Keratinocyte (primary cell): ENCODE measurements at regions not wholly inside any gene's neighbourhood (a gene's known extent, or its start where the extent isn't known, plus 50 kb on each side); places are given as distances from the start of the nearest gene placed in this dataset.

ENCODE experiments used
- DNase-seq: peaks from one replicate; pipeline ENCODE4 v3.0.0-alpha.2; 2011; ENCODE audit warnings: low read depth, missing footprints, low spot score
- FAIRE-seq: peaks from 2 replicates; lab custom pipeline; 2011; peaks lifted over from hg19 to GRCh38; lab: Jason Lieb, UNC
- H2AFZ ChIP-seq: 2 replicates; pipeline ENCODE4 v1.6.0; 2012; ENCODE audit warnings: low read length, control low read depth, inconsistent platforms; ENCODE audit not compliant: control insufficient read depth
- H3K27ac ChIP-seq: 2 replicates; pipeline ENCODE4 v1.5.1; 2011; ENCODE audit warnings: low read length; ENCODE audit not compliant: control insufficient read depth, insufficient read depth
- H3K27me3 ChIP-seq: 3 replicates; pipeline ENCODE4 v1.6.0; 2011; ENCODE audit warnings: low read length; ENCODE audit not compliant: control insufficient read depth, insufficient read depth; ENCODE audit errors: extremely low read depth
- H3K36me3 ChIP-seq, 2 experiments: 2 replicates in 1 of 2; 3 replicates in 1 of 2; pipeline ENCODE4 v1.5.1; 2011; ENCODE audit warnings: low read length in 2 of 2, mild to moderate bottlenecking in 1 of 2; ENCODE audit not compliant: control insufficient read depth in 2 of 2, insufficient read depth in 2 of 2; ENCODE audit errors: extremely low read depth in 1 of 2
- H3K4me1 ChIP-seq: 3 replicates; pipeline ENCODE4 v1.5.1; 2011; ENCODE audit warnings: low read length; ENCODE audit not compliant: control insufficient read depth, insufficient read depth; ENCODE audit errors: extremely low read depth
- H3K4me2 ChIP-seq: 3 replicates; pipeline ENCODE4 v1.6.0; 2011; ENCODE audit warnings: low read depth, low read length; ENCODE audit not compliant: control insufficient read depth, insufficient read depth; ENCODE audit errors: extremely low read depth
- H3K4me3 ChIP-seq, 3 experiments: fragments of 200-600 bp in 1 of 3; sonication (generic) in 1 of 3; 2 replicates in 2 of 3; 3 replicates in 1 of 3; pipeline ENCODE4 v1.5.1; 2011 to 2016; ENCODE audit warnings: low read length in 3 of 3, mild to moderate bottlenecking in 3 of 3, control low read depth in 2 of 3, inconsistent platforms in 1 of 3, low read depth in 1 of 3, mixed read lengths in 1 of 3, mixed run types in 1 of 3, moderate library complexity in 1 of 3; ENCODE audit not compliant: control insufficient read depth in 2 of 3, insufficient read depth in 2 of 3; ENCODE audit errors: extremely low read depth in 1 of 3
- H3K79me2 ChIP-seq: 2 replicates; pipeline ENCODE4 v1.6.0; 2012; ENCODE audit warnings: low read length; ENCODE audit not compliant: control insufficient read depth, insufficient read depth
- H3K9ac ChIP-seq: 3 replicates; pipeline ENCODE4 v1.6.0; 2011; ENCODE audit warnings: low read length; ENCODE audit not compliant: control insufficient read depth, insufficient read depth; ENCODE audit errors: extremely low read depth
- H3K9me1 ChIP-seq: 3 replicates; pipeline ENCODE4 v1.6.0; 2011; ENCODE audit warnings: low read length; ENCODE audit not compliant: control insufficient read depth, insufficient read depth; ENCODE audit errors: extremely low read depth
- H3K9me3 ChIP-seq: 2 replicates; pipeline ENCODE4 v1.5.1; 2012; ENCODE audit warnings: low read depth, low read length; ENCODE audit not compliant: control insufficient read depth
- H4K20me1 ChIP-seq: 3 replicates; pipeline ENCODE4 v1.6.0; 2011; ENCODE audit warnings: low read length; ENCODE audit not compliant: control insufficient read depth, insufficient read depth; ENCODE audit errors: extremely low read depth
- EZH2 ChIP-seq: IDR thresholded peaks from one replicate; pipeline ENCODE4 v1.6.1; 2012; ENCODE audit warnings: inconsistent platforms, mild to moderate bottlenecking, low read length, moderate library complexity
- dilution Hi-C: fragments of 300-500 bp; cut with MboI; formaldehyde crosslinking; loops from one replicate; pipeline ENCODE4 v1.7.0; 2020; ENCODE audit warnings: low sequenced_read_pairs; ENCODE audit not compliant: extremely low pct_ligation_motif_present
- TF ChIP-seq, protein P1 (sequence below), 3 experiments: IDR thresholded peaks in 1 of 3; conservative IDR thresholded peaks in 1 of 3; optimal IDR thresholded peaks in 1 of 3; 2 replicates in 2 of 3; 3 replicates in 1 of 3; pipeline versions ENCODE3 to v1.5.1; 2011; ENCODE audit warnings: low read length in 3 of 3, mild to moderate bottlenecking in 3 of 3, moderate library complexity in 2 of 3, control low read depth in 1 of 3, inconsistent platforms in 1 of 3; ENCODE audit not compliant: insufficient read depth in 2 of 3; ENCODE audit errors: extremely low read depth in 1 of 3

DNA sequence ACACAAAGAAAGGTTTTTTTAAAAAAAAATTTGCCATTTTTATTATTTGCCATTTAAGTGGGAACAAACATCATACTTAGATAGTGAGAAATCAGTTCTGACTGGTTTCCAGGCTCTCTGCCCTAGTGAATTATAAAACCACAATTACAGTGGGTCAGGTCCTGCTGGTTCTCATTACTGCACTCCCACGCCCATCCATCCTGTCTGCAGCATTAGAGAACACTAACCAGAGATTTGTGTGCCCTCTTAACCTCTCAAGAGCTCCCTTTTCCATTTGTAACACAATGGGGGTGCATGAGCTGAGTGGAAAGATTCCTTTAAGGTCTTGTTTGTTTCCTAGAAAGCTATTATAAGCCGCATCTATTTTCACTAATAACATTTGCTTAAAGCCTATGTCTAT is 489.3 kb downstream of the AMY1C start:
- H3K9me1 ChIP-seq = no peaks in the 10 kb centered on the region
- H3K9ac ChIP-seq = no peak overlapping the region
- H3K79me2 ChIP-seq = no peaks in the 10 kb centered on the region
- H3K27ac ChIP-seq = no peak overlapping the region
- H3K36me3 ChIP-seq = no peaks in the 10 kb centered on the region
- no peak for TF ChIP-seq EZH2
- TF ChIP-seq, protein P1, sequence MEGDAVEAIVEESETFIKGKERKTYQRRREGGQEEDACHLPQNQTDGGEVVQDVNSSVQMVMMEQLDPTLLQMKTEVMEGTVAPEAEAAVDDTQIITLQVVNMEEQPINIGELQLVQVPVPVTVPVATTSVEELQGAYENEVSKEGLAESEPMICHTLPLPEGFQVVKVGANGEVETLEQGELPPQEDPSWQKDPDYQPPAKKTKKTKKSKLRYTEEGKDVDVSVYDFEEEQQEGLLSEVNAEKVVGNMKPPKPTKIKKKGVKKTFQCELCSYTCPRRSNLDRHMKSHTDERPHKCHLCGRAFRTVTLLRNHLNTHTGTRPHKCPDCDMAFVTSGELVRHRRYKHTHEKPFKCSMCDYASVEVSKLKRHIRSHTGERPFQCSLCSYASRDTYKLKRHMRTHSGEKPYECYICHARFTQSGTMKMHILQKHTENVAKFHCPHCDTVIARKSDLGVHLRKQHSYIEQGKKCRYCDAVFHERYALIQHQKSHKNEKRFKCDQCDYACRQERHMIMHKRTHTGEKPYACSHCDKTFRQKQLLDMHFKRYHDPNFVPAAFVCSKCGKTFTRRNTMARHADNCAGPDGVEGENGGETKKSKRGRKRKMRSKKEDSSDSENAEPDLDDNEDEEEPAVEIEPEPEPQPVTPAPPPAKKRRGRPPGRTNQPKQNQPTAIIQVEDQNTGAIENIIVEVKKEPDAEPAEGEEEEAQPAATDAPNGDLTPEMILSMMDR (optimal IDR thresholded peaks at IDR 0.05 in 1 of 3, IDR thresholded peaks at IDR 0.05 in 1 of 3, conservative IDR thresholded peaks at IDR 0.05 in 1 of 3; ENCODE audit: extremely low read depth in 1 of 3, insufficient read depth in 2 of 3, low read length in 3 of 3) = no peak
- FAIRE-seq (no peak), DNase-seq (no peak)
- H3K4me3 ChIP-seq = no peak overlapping the region
- H4K20me1 ChIP-seq = no peaks in the 10 kb centered on the region
- H2AFZ ChIP-seq = no peak overlapping the region
- no peak overlapping the region for H3K4me2 ChIP-seq
- no peaks in the 10 kb centered on the region for H3K27me3 ChIP-seq
- no peaks in the 10 kb centered on the region for H3K4me1 ChIP-seq
- dilution Hi-C loops = no loop called here
- H3K9me3 ChIP-seq = no peaks in the 10 kb centered on the region

DNA sequence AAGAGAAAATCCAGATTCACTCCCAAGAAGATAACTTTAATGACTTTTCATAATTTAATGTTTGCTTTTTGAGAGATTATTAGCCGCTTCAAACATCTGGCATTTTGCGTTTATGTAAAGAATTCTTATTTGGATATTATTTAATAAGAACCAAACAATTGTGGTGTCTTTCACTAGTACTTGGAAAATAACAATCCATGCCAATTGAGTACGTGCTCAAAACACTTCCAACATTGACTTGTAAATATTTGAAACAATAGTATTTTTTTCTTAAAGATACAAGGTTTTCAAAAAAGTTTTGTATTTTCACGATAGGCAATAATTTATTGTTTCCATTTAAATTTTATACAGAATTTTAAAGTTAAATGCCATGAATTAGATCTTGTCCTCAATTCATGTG is 498.7 kb downstream of the AMY1C start:
- Histone ChIP-seq H3K9me1 (no peaks in the 10 kb centered on the region), H3K36me3 (no peaks in the 10 kb centered on the region), H3K79me2 (no peaks in the 10 kb centered on the region), H3K4me3 (no peak overlapping the region), H3K27ac (no peak overlapping the region), H3K9me3 (no peaks in the 10 kb centered on the region), H3K9ac (no peak overlapping the region), H3K27me3 (no peaks in the 10 kb centered on the region), H3K4me1 (no peaks in the 10 kb centered on the region), H4K20me1 (no peaks in the 10 kb centered on the region), H2AFZ (no peak overlapping the region), H3K4me2 (no peak overlapping the region)
- no peak for FAIRE-seq
- dilution Hi-C loops = no loop called here
- TF ChIP-seq, protein P1 (optimal IDR thresholded peaks at IDR 0.05 in 1 of 3, IDR thresholded peaks at IDR 0.05 in 1 of 3, conservative IDR thresholded peaks at IDR 0.05 in 1 of 3; ENCODE audit: extremely low read depth in 1 of 3, insufficient read depth in 2 of 3, low read length in 3 of 3) = no peak
- DNase-seq = no peak
